Neural progenitor cell (in vitro differentiated cells): ENCODE measurements at regions not wholly inside any gene's neighbourhood (a gene's known extent, or its start where the extent isn't known, plus 50 kb on each side); places are given as distances from the start of the nearest gene placed in this dataset.
"Not testable (repeated sequence)": the region's sequence is repeated elsewhere in the genome, so short reads cannot be mapped to it uniquely, and the experiment has no call there.

Experiments
- DNase-seq: peaks from one replicate; pipeline ENCODE4 v3.0.0-alpha.2; 2016; ENCODE audit warnings: low spot score
- H2AFZ ChIP-seq: fragments of 200-600 bp; sonication (generic); replicated peaks from 2 replicates; pipeline ENCODE4 v1.6.1; 2016; ENCODE audit warnings: antibody characterized with exemption
- H3F3A ChIP-seq: fragments of 200-600 bp; sonication (generic); 2 replicates; pipeline ENCODE4 v1.6.1; 2016; ENCODE audit warnings: antibody characterized with exemption, low read depth
- H3K27ac ChIP-seq: fragments of 200-600 bp; sonication (generic); 2 replicates; pipeline ENCODE4 v1.5.1; 2016; ENCODE audit warnings: mild to moderate bottlenecking
- H3K27me3 ChIP-seq: fragments of 200-600 bp; sonication (generic); 2 replicates; pipeline ENCODE4 v1.6.1; 2016; ENCODE audit warnings: mild to moderate bottlenecking, moderate library complexity
- H3K36me3 ChIP-seq: fragments of 200-600 bp; sonication (generic); 2 replicates; pipeline ENCODE4 v1.5.1; 2016
- H3K4me1 ChIP-seq: fragments of 200-600 bp; sonication (generic); 2 replicates; pipeline ENCODE4 v1.6.1; 2016; ENCODE audit warnings: mixed run types
- H3K4me2 ChIP-seq: fragments of 200-600 bp; sonication (generic); 2 replicates; pipeline ENCODE4 v1.6.1; 2016
- H3K4me3 ChIP-seq: fragments of 200-600 bp; sonication (generic); 2 replicates; pipeline ENCODE4 v1.5.1; 2016
- H3K79me2 ChIP-seq: fragments of 200-600 bp; sonication (generic); 2 replicates; pipeline ENCODE4 v1.6.1; 2016; ENCODE audit warnings: low read depth
- H3K9ac ChIP-seq: fragments of 200-600 bp; sonication (generic); 2 replicates; pipeline ENCODE4 v1.6.1; 2016
- H3K9me3 ChIP-seq: fragments of 200-600 bp; sonication (generic); 2 replicates; pipeline ENCODE4 v1.5.1; 2016; ENCODE audit warnings: low read depth
- H4K20me1 ChIP-seq: fragments of 200-600 bp; sonication (generic); 2 replicates; pipeline ENCODE4 v1.6.1; 2016; ENCODE audit warnings: low read depth
- H3K27ac Mint-ChIP-seq: 3 replicates; pipeline ENCODE4 v1.8.0; 2021; ENCODE audit warnings: mixed read lengths
- H3K27me3 Mint-ChIP-seq: 2 replicates; pipeline ENCODE4 v1.8.0; 2022; ENCODE audit warnings: low read depth, mild to moderate bottlenecking, inconsistent platforms, moderate library complexity, mixed read lengths; ENCODE audit not compliant: insufficient read depth
- H3K36me3 Mint-ChIP-seq: 3 replicates; pipeline ENCODE4 v1.8.0; 2021; ENCODE audit warnings: mixed read lengths
- H3K4me1 Mint-ChIP-seq: 3 replicates; pipeline ENCODE4 v1.8.0; 2021; ENCODE audit warnings: mixed read lengths
- H3K4me3 Mint-ChIP-seq: 3 replicates; pipeline ENCODE4 v1.8.0; 2021; ENCODE audit warnings: mild to moderate bottlenecking, moderate library complexity, mixed read lengths
- H3K9me3 Mint-ChIP-seq: 3 replicates; pipeline ENCODE4 v1.8.0; 2020; ENCODE audit warnings: mixed read lengths
- CTCF ChIP-seq: fragments of 200-600 bp; sonication (generic); IDR thresholded peaks from 2 replicates; pipeline ENCODE4 v1.5.1; 2017; ENCODE audit warnings: antibody characterized with exemption, mild to moderate bottlenecking
- EZH2 ChIP-seq: fragments of 200-600 bp; sonication (generic); IDR thresholded peaks from 2 replicates; pipeline ENCODE4 v1.6.1; 2017; ENCODE audit warnings: antibody characterized with exemption, mild to moderate bottlenecking, moderate library complexity
- EZH2phosphoT487 ChIP-seq: fragments of 200-600 bp; sonication (generic); IDR thresholded peaks from 2 replicates; pipeline ENCODE4 v1.6.1; 2017; ENCODE audit warnings: antibody characterized with exemption

- Histone ChIP-seq H3K27ac (no peak overlapping the region), H2AFZ (no peak overlapping the region), H3K9me3 (no peaks in the 10 kb centered on the region), H3K4me3 (no peak overlapping the region), H3K4me1 (no peaks in the 10 kb centered on the region), H4K20me1 (no peaks in the 10 kb centered on the region), H3F3A (no peaks in the 10 kb centered on the region), H3K36me3 (no peaks in the 10 kb centered on the region), H3K27me3 (no peaks in the 10 kb centered on the region), H3K79me2 (no peaks in the 10 kb centered on the region), H3K9ac (no peak overlapping the region), H3K4me2 (no peak overlapping the region)
- TF ChIP-seq EZH2 (no peak), CTCF (no peak), EZH2phosphoT487 (no peak)
- Mint-ChIP-seq H3K9me3 (peaks cover 11% of the 10 kb centered on the region), H3K27ac (no peak overlapping the region), H3K36me3 (peaks cover 2% of the 10 kb centered on the region), H3K4me1 (peaks cover 3% of the 10 kb centered on the region), H3K4me3 (no peak overlapping the region), H3K27me3 (peaks cover 7% of the 10 kb centered on the region)
- DNase-seq = no peak
Measured at GRCh38 chr6:4220558-4220957, 85.2 kb upstream of the ECI2 start.

GRCh38 chr6:4218619-4219317 is 83.4 kb upstream of the ECI2 start:
- DNase-seq, H3K4me1 ChIP-seq, H3K27ac ChIP-seq, H3K79me2 ChIP-seq, H3K36me3 ChIP-seq, H3K9ac ChIP-seq, H3K36me3 Mint-ChIP-seq, H3K9me3 ChIP-seq, H2AFZ ChIP-seq, H3K4me3 Mint-ChIP-seq, H3K4me2 ChIP-seq, H4K20me1 ChIP-seq, H3K27me3 ChIP-seq, H3K27me3 Mint-ChIP-seq, H3K27ac Mint-ChIP-seq, H3F3A ChIP-seq, H3K4me3 ChIP-seq, H3K4me1 Mint-ChIP-seq: not testable (repeated sequence)
- H3K9me3 Mint-ChIP-seq = peaks cover 20% of the 10 kb centered on the region

DNA sequence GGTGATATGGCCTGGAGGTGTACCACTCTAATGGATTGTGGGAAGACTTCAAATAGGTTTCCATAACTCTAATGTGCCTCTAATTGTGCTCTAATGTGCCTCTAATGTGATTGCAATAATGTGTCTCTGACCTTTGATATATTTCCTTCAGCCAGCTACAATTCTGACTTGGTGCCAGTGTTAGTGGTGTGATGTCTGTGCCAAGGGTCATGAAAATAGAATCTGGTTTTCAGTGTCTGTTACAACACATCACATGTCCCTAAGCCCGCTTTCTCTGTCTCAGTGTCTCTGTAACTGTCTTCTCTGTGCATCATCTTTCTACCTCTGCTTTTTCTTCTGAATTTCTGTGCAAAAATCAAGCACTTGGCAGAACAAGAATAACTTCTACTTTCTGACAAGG is 77.2 kb upstream of the ECI2 start:
- no peak overlapping the region for H3K4me3 Mint-ChIP-seq
- H3K36me3 Mint-ChIP-seq = peaks cover 7% of the 10 kb centered on the region
- H3F3A ChIP-seq = no peaks in the 10 kb centered on the region

More for the DNA sequence above, 77.2 kb upstream of the ECI2 start:
- Histone ChIP-seq H3K9ac (no peak overlapping the region), H3K9me3 (peaks cover 6% of the 10 kb centered on the region), H4K20me1 (no peaks in the 10 kb centered on the region), H3K4me2 (no peak overlapping the region), H3K36me3 (no peaks in the 10 kb centered on the region), H3K27me3 (no peaks in the 10 kb centered on the region), H3K79me2 (no peaks in the 10 kb centered on the region), H3K27ac (no peak overlapping the region), H3K4me3 (no peak overlapping the region), H2AFZ (no peak overlapping the region), H3K4me1 (no peaks in the 10 kb centered on the region)
- no peak for DNase-seq
- Mint-ChIP-seq H3K9me3 (peaks cover 21% of the 10 kb centered on the region), H3K27me3 (peaks cover 6% of the 10 kb centered on the region), H3K27ac (no peak overlapping the region), H3K4me1 (peaks cover 5% of the 10 kb centered on the region)
- TF ChIP-seq CTCF (no peak), EZH2phosphoT487 (no peak), EZH2 (no peak)
